Effector memory CD4-positive, alpha-beta T cell (primary cell): ENCODE measurements at regions not wholly inside any gene's neighbourhood (a gene's known extent, or its start where the extent isn't known, plus 50 kb on each side); places are given as distances from the start of the nearest gene placed in this dataset.
"Not testable (repeated sequence)": the region's sequence is repeated elsewhere in the genome, so short reads cannot be mapped to it uniquely, and the experiment has no call there.

Experiments
- DNase-seq, 3 donors: peaks; one replicate each; pipeline ENCODE4 v3.0.0-alpha.2; 2020
- H3K27ac ChIP-seq: 2 replicates; pipeline ENCODE4 v1.7.0; 2013; ENCODE audit warnings: mild to moderate bottlenecking, low read length, moderate library complexity; ENCODE audit not compliant: insufficient read depth, poor library complexity, severe bottlenecking
- H3K27me3 ChIP-seq: replicated peaks from 2 replicates; pipeline ENCODE4 v1.7.0; 2013; ENCODE audit warnings: mild to moderate bottlenecking, low read length; ENCODE audit not compliant: insufficient read depth, control insufficient read depth, poor library complexity, severe bottlenecking
- H3K36me3 ChIP-seq: 2 replicates; pipeline ENCODE4 v1.7.0; 2013; ENCODE audit warnings: mild to moderate bottlenecking, low read length, moderate library complexity; ENCODE audit not compliant: control insufficient read depth, insufficient read depth
- H3K4me1 ChIP-seq: 2 replicates; pipeline ENCODE4 v1.7.0; 2013; ENCODE audit warnings: low read length, mild to moderate bottlenecking; ENCODE audit not compliant: control insufficient read depth, insufficient read depth, poor library complexity, severe bottlenecking
- H3K4me3 ChIP-seq: 2 replicates; pipeline ENCODE4 v1.7.0; 2013; ENCODE audit warnings: low read length, low read depth, mild to moderate bottlenecking; ENCODE audit not compliant: insufficient read depth, poor library complexity, severe bottlenecking
- H3K9me3 ChIP-seq: 2 replicates; pipeline ENCODE4 v1.7.0; 2013; ENCODE audit warnings: mild to moderate bottlenecking, low read length, moderate library complexity; ENCODE audit not compliant: control insufficient read depth

DNA sequence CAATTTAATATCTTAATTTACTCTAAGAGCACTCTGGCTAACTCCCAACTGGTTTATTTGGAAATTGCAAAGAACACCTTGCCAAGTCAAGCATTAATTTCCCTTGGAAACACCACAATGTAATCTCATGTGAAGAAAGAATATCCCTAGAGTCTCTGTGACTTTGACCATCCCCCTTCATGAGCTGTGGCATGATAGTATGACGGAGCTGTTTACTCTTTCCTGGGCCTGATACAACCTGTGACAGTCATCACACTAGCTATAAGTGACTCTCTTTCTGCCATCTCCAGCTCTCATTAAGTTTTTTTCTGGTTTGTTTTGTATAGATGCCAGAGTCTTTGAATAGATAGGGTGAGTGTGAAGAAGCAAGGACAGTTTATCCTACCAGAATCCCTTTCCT is 470.3 kb upstream of the JARID2 start:
- Histone ChIP-seq H3K9me3 (no peaks in the 10 kb centered on the region), H3K4me1 (no peaks in the 10 kb centered on the region), H3K36me3 (no peaks in the 10 kb centered on the region), H3K27me3 (no peaks in the 10 kb centered on the region), H3K4me3 (no peak overlapping the region), H3K27ac (no peak overlapping the region)
- DNase-seq: no peak

DNA sequence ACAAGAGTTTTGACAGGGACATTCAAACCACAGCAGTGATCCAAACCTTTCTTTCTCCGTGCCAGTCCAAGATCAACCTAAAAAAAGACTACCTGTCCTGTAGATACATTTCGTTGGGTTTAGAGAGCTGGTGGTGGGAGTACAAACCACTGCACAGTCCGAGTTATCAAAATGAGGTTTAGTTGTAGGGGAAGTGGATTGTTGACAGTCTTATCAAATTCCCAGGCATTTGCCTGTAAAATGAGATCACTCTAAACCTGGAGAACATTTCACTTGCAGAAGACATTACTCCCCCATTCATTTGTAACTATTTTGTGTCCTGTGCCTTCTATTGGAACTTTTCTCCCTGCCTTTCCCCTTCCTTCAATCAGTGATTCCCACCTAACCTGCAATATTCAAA is 469.6 kb upstream of the JARID2 start:
- Histone ChIP-seq H3K36me3 (no peaks in the 10 kb centered on the region), H3K27ac (no peak overlapping the region), H3K4me3 (no peak overlapping the region), H3K9me3 (no peaks in the 10 kb centered on the region), H3K4me1 (no peaks in the 10 kb centered on the region), H3K27me3 (no peaks in the 10 kb centered on the region)
- no peak for DNase-seq

DNA sequence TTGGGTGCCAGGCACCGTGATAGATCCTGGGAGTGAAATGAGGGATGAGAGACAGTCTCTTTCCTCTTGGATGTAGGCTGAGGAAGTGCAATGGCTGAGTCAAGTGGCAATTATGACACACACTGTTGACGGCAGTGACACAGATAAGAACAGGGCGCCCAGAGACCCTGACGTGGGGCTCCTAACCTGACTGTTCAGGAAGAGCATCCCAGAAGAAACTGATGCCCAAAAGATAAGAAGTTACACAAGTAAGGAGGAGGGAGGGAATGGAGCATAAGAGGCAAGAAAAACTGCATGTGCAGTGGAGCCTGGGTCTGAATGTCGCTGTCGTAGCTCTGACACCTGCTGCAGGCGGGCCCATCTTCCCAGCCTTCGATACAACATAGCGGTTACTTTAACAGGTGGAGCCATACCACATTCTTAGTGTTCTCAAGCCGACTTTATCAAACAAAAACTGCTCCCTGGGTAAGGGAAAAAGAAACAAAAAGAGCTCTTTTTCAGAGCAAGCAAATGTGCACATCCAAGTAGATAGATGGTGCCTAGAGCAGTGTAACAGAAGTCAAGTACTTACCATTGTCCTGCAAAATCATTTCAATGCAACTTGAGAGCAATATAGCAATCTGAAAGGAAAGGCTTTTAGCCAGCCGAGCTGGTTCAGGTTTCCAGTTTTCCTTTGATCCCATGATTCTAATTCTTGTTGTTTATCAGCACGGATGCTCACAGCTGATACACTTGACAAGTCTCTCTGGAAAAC is 463.9 kb upstream of the JARID2 start:
- Histone ChIP-seq H3K4me3 (no peak overlapping the region), H3K27me3 (no peaks in the 10 kb centered on the region), H3K27ac (no peak overlapping the region), H3K9me3 (no peaks in the 10 kb centered on the region), H3K4me1 (no peaks in the 10 kb centered on the region), H3K36me3 (no peaks in the 10 kb centered on the region)
- DNase-seq: no peak

DNA sequence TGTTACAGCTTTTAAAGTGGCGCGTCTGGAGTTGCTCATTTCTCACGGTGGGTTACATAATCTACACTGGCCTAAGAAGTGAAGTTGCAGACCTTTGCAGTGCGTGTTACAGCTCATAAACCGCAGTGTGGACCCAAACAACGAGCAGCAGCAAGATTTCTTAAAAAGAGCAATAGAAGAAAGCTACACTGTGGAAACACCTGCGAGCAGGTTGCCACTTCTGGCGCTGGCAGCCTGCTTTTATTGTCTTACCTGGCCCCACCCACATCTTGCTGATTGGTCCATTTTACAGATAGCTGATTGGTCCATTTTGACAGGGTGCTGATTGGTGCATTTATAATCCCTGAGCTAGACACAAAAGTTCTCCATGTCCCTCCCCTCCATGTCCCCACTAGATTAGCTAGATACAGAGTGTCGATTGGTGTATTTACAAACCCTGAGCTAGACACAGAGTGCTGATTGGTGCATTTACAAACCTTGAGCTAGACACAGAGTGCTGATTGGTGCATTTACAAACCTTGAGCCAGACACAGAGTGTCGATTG is 462.9 kb upstream of the JARID2 start:
- DNase-seq, H3K27me3 ChIP-seq, H3K4me1 ChIP-seq, H3K9me3 ChIP-seq, H3K36me3 ChIP-seq, H3K4me3 ChIP-seq, H3K27ac ChIP-seq: not testable (repeated sequence)

DNA sequence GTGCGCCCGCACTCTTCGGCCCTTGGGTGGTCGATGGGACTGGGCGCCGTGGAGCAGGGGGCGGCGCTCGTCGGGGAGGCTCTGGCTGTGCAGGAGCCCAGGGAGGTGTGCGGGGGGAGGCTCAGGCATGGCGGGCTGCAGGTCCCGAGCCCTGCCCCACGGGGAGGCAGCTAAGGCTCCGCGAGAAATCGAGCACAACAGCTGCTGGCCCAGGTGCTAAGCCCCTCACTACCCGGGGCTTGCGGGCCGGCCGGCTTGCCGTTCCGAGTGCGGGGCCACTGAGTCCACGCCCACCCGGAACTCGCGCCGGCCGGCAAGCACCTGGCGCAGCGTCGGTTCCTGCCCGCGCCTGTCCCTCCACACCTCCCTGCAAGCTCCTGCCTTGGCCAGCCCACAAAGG is 462.3 kb upstream of the JARID2 start:
- H3K9me3 ChIP-seq: no peaks in the 10 kb centered on the region
- H3K4me3 ChIP-seq: no peak overlapping the region
- no peaks in the 10 kb centered on the region for H3K36me3 ChIP-seq
- no peak for DNase-seq
- H3K27me3 ChIP-seq: no peaks in the 10 kb centered on the region
- no peaks in the 10 kb centered on the region for H3K4me1 ChIP-seq
- no peak overlapping the region for H3K27ac ChIP-seq

DNA sequence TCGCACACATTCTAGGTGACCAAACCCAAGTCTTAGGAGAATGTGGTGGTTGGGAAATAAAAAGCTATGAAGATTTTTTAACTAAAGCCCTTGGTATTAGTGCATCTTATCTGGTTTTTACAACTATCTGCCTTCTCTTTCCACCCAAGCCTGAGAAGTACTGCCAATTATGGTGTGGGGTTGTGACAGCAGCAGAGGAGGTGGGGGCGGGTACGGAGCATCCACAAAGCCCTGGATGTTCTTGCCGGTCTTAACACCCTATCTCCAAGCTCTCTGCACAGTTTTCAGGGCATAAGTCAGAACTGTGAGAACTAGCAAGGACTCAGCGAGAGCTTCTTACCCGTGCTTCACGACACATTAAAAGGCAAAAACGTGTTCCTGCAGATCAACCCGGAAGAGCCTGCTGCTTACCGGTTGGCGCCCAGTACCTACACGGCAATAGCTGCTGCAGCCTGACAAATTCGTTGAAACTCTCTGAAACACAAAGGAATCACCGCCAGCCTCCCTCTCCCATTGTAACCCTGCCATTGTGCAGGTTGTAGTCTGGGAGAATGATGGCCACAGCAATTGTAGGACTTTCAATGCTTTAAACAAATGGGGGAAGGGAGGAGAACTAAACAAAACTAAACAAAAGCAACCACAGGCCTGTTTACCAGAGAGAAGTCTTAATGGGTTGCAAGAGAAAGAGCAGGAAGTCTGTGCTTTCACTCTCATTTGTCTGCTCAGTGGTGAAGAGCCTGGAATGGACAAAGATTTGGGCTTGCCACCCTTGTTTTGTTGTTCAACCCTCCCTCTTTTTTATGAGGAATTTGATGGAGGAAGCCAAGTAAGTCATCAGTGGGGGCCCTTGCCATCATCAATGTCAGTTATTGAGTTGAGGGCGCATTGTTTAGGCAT is 461.0 kb upstream of the JARID2 start:
- no peaks in the 10 kb centered on the region for H3K36me3 ChIP-seq
- no peaks in the 10 kb centered on the region for H3K27me3 ChIP-seq
- no peaks in the 10 kb centered on the region for H3K4me1 ChIP-seq
- H3K9me3 ChIP-seq: no peaks in the 10 kb centered on the region
- DNase-seq: no peak
- no peak overlapping the region for H3K27ac ChIP-seq
- H3K4me3 ChIP-seq: peak overlapping the region; percentile 24

DNA sequence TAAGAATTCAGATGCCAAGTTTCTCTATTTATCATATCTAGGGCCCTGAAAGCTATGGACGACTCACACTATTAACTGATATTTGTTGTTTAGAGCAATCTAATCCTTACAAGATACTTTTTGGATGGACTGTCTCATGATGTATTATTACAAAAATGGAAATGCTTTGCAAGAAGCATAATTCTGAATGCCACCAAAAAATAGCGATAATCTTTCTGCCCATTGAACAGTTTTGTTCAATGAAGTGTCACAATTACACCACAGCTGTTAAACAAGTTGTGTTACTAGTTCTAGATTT is 460.4 kb upstream of the JARID2 start:
- Histone ChIP-seq H3K36me3 (no peaks in the 10 kb centered on the region), H3K4me3 (no peak overlapping the region), H3K27ac (no peak overlapping the region), H3K4me1 (no peaks in the 10 kb centered on the region), H3K27me3 (no peaks in the 10 kb centered on the region), H3K9me3 (no peaks in the 10 kb centered on the region)
- DNase-seq: no peak

DNA sequence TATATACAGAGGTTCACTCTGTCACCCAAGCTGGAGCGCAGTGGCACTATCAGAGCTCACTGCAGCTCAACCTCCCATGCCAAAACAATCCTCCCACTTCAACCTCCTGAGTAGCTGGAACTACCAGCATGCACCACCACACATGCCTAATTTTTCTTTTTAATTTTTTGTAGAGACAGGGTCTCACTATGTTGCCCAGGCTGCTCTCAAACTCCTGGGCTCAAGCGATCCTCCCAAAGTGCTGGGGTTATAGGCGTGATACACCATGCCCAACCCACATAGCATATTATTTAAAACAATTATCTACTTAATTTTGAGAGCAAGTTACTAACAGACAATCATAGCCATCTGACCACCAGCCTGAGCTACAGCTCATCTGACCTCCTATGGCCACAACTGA is 459.9 kb upstream of the JARID2 start:
- no peaks in the 10 kb centered on the region for H3K36me3 ChIP-seq
- H3K4me1 ChIP-seq: no peaks in the 10 kb centered on the region
- H3K9me3 ChIP-seq: no peaks in the 10 kb centered on the region
- no peak overlapping the region for H3K27ac ChIP-seq
- no peak for DNase-seq
- no peaks in the 10 kb centered on the region for H3K27me3 ChIP-seq
- no peak overlapping the region for H3K4me3 ChIP-seq

DNA sequence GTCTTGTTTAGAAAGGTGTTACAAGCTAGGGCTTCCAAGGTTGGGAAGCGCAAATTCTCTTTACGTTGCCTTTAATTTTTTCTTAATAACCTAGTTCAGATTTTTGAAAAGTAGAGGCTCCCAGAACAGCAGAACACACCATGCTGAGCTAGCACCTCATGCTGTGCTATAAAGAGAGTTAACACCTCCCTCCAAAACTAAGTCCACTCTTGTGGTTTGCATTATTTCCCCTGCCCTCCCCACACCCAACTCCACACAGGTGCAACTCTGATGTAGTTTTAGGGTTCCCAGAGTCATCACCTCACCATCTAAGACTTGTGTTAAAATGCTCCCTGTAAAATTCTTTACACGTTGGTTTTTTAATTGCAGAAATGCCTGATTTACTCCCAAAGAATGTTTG is 459.4 kb upstream of the JARID2 start:
- no peak overlapping the region for H3K27ac ChIP-seq
- no peak overlapping the region for H3K4me3 ChIP-seq

DNA sequence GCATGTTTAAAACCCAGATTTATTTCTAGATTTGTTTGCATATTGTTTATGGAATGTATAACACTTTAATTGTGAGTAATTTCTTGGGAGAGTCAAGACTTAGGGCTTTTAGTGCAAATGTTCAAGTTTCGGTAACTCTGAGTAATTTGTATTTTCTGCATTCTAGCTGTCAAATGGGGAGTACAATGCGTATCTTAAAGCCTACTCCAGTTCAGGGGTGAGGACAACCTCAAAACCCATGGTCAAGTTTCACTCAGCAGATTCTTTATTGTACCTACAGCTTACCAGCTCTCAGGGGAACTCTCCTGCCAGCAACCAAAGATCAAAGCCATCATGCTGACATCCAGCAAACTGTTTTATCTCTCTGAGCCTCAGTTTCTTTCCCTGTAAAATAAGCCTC is 458.6 kb upstream of the JARID2 start:
- Histone ChIP-seq H3K9me3 (no peaks in the 10 kb centered on the region), H3K27ac (no peak overlapping the region), H3K4me3 (no peak overlapping the region), H3K36me3 (no peaks in the 10 kb centered on the region), H3K4me1 (no peaks in the 10 kb centered on the region), H3K27me3 (no peaks in the 10 kb centered on the region)
- no peak for DNase-seq

More for the DNA sequence above, 459.4 kb upstream of the JARID2 start:
- no peaks in the 10 kb centered on the region for H3K4me1 ChIP-seq
- no peaks in the 10 kb centered on the region for H3K36me3 ChIP-seq
- H3K9me3 ChIP-seq: no peaks in the 10 kb centered on the region
- DNase-seq: no peak
- no peaks in the 10 kb centered on the region for H3K27me3 ChIP-seq
